Fibroblast of mammary gland (primary cell): ENCODE measurements at regions not wholly inside any gene's neighbourhood (a gene's known extent, or its start where the extent isn't known, plus 50 kb on each side); places are given as distances from the start of the nearest gene placed in this dataset.

ENCODE experiments used
- DNase-seq: peaks from one replicate; pipeline ENCODE4 v3.0.0-alpha.2; 2010; ENCODE audit warnings: low read depth
- H3K4me3 ChIP-seq: 2 replicates; pipeline ENCODE4 v1.5.1; 2011; ENCODE audit warnings: low read depth, mild to moderate bottlenecking, low read length, moderate library complexity; ENCODE audit not compliant: control insufficient read depth
- TF ChIP-seq, protein P1 (sequence below): conservative IDR thresholded peaks from 2 replicates; pipeline ENCODE4 v1.5.1; 2011; ENCODE audit warnings: low read depth, low read length, inconsistent platforms; ENCODE audit not compliant: control insufficient read depth, insufficient read depth

DNA sequence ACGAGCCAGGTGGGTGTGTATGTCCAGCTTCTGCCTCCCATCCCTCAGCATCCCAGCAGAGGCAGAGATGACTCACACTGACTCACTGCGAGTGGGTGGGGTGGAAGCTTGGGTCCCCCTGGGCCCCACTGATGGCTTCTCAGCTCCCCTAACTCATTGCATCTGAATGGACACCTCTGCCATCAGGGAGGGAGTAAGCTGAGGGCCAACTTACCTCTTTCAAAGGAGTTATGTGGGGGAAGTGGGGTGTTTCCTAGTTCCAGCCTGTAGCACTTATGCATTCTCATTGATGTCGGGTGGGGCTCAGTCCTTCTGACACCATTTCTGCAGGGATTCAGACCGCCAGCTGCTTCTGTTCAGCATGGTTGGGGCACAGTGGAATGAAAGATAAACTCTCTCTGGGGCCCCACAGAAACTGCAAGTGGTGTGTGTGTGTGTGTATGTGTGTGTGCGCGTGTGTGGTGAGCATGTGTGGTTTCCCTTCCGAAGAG, 1425.8 kb downstream of the TBC1D22A start:
- DNase-seq, result no peak
- TF ChIP-seq, protein P1, sequence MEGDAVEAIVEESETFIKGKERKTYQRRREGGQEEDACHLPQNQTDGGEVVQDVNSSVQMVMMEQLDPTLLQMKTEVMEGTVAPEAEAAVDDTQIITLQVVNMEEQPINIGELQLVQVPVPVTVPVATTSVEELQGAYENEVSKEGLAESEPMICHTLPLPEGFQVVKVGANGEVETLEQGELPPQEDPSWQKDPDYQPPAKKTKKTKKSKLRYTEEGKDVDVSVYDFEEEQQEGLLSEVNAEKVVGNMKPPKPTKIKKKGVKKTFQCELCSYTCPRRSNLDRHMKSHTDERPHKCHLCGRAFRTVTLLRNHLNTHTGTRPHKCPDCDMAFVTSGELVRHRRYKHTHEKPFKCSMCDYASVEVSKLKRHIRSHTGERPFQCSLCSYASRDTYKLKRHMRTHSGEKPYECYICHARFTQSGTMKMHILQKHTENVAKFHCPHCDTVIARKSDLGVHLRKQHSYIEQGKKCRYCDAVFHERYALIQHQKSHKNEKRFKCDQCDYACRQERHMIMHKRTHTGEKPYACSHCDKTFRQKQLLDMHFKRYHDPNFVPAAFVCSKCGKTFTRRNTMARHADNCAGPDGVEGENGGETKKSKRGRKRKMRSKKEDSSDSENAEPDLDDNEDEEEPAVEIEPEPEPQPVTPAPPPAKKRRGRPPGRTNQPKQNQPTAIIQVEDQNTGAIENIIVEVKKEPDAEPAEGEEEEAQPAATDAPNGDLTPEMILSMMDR, result no peak

GRCh38 chr22:48187356-48187755, 1424.9 kb downstream of the TBC1D22A start:
- TF ChIP-seq, protein P1, result no peak
- DNase-seq, result no peak
- no peak overlapping the region for H3K4me3 ChIP-seq

More for the DNA sequence above, 1425.8 kb downstream of the TBC1D22A start:
- no peak overlapping the region for H3K4me3 ChIP-seq

- no peak overlapping the region for H3K4me3 ChIP-seq
- no peak for DNase-seq
- TF ChIP-seq, protein P1, result no peak
These were observed 1423.8 kb downstream of the TBC1D22A start for GRCh38 chr22:48186146-48186790.

DNA sequence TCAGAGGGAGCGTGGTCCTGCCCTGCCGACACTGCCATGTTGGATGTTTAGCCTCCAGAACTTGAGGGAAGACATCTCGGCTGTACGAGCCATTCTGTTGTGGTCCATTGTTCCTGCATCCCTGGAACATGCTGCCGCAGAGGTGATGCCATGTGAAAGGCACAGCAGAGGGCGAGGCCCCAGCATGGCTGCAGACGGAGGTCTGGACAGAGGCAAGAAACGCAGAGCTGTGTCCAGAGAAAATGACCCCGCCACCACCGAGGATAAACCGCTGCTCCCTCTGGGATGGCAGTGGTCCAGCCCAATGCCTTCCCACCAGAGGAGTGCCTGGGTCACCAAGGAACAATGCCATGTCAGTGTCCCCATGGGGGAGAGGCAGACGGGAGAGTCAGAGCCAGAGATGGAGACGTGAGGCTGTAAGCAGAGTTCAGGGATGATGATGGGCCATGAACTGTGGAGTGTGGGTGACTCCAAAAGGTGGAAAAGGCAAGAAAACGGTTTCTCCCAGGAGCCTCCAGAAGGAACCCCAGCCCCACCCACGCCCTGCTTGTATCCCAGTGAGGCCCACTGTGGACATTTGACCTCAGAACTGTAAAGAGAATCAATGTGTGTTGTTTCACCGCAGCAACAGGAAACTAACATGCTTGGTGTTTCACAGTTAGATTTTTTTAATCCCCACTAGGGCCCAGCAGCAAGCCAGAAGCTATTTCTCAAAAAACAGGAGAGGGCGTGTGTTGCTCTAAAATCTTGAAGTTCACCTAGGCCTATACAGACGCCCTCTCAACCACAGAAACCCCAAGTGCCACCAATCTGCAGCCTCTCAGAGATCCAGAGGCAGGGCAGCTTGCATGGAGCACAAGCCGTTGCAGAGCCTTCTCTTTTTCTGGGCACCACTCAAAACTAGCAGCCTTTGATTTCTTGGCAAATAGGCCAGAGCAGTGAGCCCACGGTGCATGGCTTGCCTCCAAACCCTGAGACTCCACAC, 1422.9 kb downstream of the TBC1D22A start:
- TF ChIP-seq, protein P1, result no peak
- H3K4me3 ChIP-seq, result no peak overlapping the region
- DNase-seq, result no peak

GRCh38 chr22:48182846-48183805, 1420.7 kb downstream of the TBC1D22A start:
- no peak overlapping the region for H3K4me3 ChIP-seq
- TF ChIP-seq, protein P1, result no peak
- DNase-seq, result no peak

DNA sequence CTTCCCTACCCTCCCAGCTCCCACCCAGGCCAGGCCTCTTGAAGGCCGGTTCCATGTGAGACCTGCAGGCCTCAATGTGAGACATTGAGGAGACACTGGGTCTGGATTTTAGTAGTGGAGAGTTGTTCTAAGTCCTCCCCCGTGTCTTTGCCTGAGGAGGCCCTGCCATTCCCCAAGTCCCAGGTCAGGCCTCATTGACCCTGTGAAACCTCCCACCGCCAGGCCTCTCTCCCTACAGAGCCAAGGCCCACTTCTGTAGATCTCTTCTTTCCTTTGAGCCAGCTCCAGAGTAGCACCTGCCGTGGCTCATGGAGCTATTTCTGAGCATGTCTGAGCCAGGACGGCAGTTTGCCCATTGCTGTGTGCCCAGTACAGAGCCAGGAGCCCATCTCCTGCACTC, 1419.6 kb downstream of the TBC1D22A start:
- DNase-seq, result no peak
- TF ChIP-seq, protein P1, result no peak
- no peak overlapping the region for H3K4me3 ChIP-seq
